ENCODE measurements at regions not wholly inside any gene's neighbourhood (a gene's known extent, or its start where the extent isn't known, plus 50 kb on each side); places are given as distances from the start of the nearest gene placed in this dataset.

DNA sequence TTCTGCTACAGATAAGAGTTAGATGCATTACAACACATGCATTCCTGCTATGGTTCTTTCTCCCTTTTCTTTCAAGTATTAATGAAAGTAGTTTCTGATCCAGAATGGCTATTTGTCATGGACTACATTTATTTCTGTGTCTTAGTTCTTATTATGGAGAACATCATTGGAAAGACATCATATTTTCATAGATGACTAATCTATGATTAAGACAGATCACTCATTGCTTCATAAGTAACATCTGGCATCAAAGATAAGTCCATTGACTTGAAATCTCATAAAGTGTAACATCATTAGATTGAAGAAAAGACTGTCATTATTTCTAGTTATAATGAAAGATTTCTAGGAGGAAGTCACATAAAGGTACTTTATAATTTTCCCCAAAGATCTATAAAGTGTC is 366.7 kb downstream of the NSUN3 start:
- Histone ChIP-seq H3K36me3 (no peaks in the 10 kb centered on the region), H3K4me1 (no peaks in the 10 kb centered on the region), H3K27me3 (no peaks in the 10 kb centered on the region), H3K27ac (no peak overlapping the region), H3K4me3 (no peak overlapping the region), H3K9me3 (no peaks in the 10 kb centered on the region)
- TF ChIP-seq, protein P1, sequence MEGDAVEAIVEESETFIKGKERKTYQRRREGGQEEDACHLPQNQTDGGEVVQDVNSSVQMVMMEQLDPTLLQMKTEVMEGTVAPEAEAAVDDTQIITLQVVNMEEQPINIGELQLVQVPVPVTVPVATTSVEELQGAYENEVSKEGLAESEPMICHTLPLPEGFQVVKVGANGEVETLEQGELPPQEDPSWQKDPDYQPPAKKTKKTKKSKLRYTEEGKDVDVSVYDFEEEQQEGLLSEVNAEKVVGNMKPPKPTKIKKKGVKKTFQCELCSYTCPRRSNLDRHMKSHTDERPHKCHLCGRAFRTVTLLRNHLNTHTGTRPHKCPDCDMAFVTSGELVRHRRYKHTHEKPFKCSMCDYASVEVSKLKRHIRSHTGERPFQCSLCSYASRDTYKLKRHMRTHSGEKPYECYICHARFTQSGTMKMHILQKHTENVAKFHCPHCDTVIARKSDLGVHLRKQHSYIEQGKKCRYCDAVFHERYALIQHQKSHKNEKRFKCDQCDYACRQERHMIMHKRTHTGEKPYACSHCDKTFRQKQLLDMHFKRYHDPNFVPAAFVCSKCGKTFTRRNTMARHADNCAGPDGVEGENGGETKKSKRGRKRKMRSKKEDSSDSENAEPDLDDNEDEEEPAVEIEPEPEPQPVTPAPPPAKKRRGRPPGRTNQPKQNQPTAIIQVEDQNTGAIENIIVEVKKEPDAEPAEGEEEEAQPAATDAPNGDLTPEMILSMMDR (IDR thresholded peaks at IDR 0.05) = no peak
- TF ChIP-seq POLR2AphosphoS5 (IDR thresholded peaks at IDR 0.05) (no peak), EP300 (IDR thresholded peaks at IDR 0.05) (no peak), POLR2A (IDR thresholded peaks at IDR 0.05) (no peak)
- DNase-seq (ENCODE audit: low spot score in 2 of 2) = no peak

DNA sequence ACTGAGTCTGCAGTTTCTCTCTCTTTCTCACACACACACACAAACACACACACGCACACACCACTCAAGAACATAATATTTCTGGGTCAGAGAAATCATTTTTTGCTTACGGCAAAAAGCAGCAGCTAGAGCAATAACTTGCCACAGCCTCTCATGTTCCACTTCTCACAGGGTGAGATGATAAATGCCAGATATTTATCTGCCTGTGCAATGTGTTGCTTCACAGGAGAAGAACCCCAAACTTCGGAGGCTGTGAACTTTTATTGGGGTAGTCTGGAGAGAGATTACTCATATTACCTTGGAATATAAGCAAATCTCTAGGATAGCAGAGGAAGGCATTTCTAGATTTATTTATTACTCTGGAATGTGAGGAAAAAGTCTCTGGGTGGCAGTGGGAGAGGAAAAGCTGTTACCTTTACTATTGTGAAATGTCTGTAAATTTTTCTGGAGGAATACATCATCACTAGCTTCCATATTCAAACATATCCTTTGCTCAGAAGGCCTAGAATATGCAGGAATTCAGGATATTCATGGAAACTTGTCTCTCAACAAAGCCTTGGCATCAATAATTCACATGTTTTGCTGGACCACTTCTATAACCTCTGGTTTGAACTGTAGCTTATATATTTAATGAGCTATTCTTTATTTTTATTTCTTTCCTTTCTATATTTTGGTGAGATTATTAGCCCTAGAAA is 369.2 kb downstream of the NSUN3 start:
- Histone ChIP-seq H3K4me1 (no peaks in the 10 kb centered on the region), H3K9me3 (no peaks in the 10 kb centered on the region), H3K27ac (no peak overlapping the region), H3K36me3 (no peaks in the 10 kb centered on the region), H3K4me3 (no peak overlapping the region), H3K27me3 (no peaks in the 10 kb centered on the region)
- no peak for DNase-seq (ENCODE audit: low spot score in 2 of 2)
- TF ChIP-seq POLR2AphosphoS5 (IDR thresholded peaks at IDR 0.05) (no peak), EP300 (IDR thresholded peaks at IDR 0.05) (no peak), POLR2A (IDR thresholded peaks at IDR 0.05) (no peak)
- TF ChIP-seq, protein P1 (IDR thresholded peaks at IDR 0.05) = no peak
- 63% methylated on average over 3 of the region's 3 CpGs for WGBS

DNA sequence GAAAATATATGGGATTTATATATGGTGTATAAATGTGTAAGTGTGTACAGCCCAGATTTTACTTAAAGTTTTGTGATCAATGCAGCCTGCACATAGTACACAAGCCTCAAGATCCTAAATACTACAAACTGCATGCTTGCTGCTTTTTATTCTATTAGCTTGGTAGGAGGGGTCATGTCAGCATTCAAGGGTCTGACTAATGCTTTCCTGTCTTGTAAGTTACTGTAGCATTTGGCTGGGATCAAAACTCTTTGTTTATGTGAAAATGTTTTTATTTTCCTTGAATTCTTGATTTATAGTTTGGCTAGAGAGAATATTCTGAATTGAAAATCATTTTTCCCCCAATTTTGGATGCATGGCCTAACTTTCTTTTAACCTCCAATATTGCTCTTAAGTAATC is 370.9 kb downstream of the NSUN3 start:
- Histone ChIP-seq H3K9me3 (no peaks in the 10 kb centered on the region), H3K4me3 (no peak overlapping the region), H3K27me3 (no peaks in the 10 kb centered on the region), H3K4me1 (no peaks in the 10 kb centered on the region), H3K27ac (no peak overlapping the region), H3K36me3 (no peaks in the 10 kb centered on the region)
- no peak for DNase-seq (ENCODE audit: low spot score in 2 of 2)
- TF ChIP-seq POLR2A (IDR thresholded peaks at IDR 0.05) = no peak
- TF ChIP-seq, protein P1 (IDR thresholded peaks at IDR 0.05) = no peak

DNA sequence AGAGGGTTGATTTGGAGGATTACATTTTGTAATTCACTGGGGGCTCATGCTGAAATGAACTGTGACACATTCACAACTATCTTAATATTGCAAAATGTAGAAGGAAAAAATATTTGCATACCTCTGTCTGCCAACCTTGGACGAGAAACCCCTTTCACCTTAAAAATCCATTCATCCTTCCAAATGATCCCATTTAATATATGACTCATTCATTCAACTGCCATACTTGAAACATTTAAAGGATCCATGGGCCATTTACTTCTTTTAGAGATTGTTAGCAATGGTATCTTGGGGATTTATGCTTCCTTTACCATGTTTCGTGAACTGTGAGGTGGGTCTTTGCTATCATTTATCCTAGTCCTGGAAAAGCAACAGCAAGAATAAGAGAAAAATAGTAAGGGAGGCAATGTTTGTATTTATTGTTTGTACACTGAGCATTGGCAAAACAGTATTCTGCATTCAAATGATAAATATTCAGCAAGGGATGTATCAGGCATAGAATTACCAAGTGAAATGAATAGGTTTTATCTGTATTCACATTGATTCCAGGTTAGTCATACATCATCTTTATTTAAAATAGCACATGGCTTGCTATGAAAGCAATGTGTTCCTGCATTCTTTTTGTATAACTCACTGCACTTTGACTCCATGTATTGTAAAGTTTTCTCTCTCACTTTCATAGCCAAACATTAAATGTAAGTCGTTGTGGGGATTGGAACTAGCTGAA is 378.1 kb downstream of the NSUN3 start:
- no peak for TF ChIP-seq EP300 (IDR thresholded peaks at IDR 0.05)
- no peak for TF ChIP-seq POLR2AphosphoS5 (IDR thresholded peaks at IDR 0.05)
- TF ChIP-seq, protein P1 (IDR thresholded peaks at IDR 0.05) = no peak
- no peak for TF ChIP-seq POLR2A (IDR thresholded peaks at IDR 0.05)
- H3K27ac ChIP-seq = no peak overlapping the region
- WGBS = 53% methylated on average over 3 of the region's 3 CpGs
- no peak overlapping the region for H3K4me3 ChIP-seq
- no peaks in the 10 kb centered on the region for H3K4me1 ChIP-seq
- H3K9me3 ChIP-seq = no peaks in the 10 kb centered on the region
- DNase-seq (ENCODE audit: low spot score in 2 of 2) = no peak
- no peaks in the 10 kb centered on the region for H3K36me3 ChIP-seq
- H3K27me3 ChIP-seq = no peaks in the 10 kb centered on the region

DNA sequence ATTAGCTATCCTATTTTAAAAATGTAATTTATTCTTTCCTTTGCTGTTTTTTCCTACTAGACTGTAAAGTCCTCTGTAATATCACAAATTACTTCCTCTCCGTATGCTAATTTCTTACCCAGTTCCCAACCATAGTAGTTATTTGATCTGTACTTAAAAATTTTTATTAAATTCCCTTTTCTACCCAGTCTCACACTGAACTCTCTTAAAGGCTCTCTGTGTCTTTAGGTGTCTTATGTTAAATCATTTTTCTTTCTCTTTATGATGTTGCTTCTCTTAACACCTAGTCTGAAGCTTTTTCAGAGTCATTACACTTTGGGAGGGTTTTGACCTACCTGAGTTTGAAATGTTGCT is 378.6 kb downstream of the NSUN3 start:
- H3K9me3 ChIP-seq = no peaks in the 10 kb centered on the region
- H3K27me3 ChIP-seq = no peaks in the 10 kb centered on the region
- 69% methylated on average over 1 of the region's 1 CpG for WGBS
- no peak for DNase-seq (ENCODE audit: low spot score in 2 of 2)
- H3K27ac ChIP-seq = no peak overlapping the region
- H3K4me3 ChIP-seq = no peak overlapping the region
- TF ChIP-seq POLR2AphosphoS5 (IDR thresholded peaks at IDR 0.05) (no peak), EP300 (IDR thresholded peaks at IDR 0.05) (no peak), POLR2A (IDR thresholded peaks at IDR 0.05) (no peak)
- TF ChIP-seq, protein P1 (IDR thresholded peaks at IDR 0.05) = no peak
- no peaks in the 10 kb centered on the region for H3K36me3 ChIP-seq
- H3K4me1 ChIP-seq = no peaks in the 10 kb centered on the region
